Heart left ventricle (tissue), 13 donors: ENCODE measurements at regions not wholly inside any gene's neighbourhood (a gene's known extent, or its start where the extent isn't known, plus 50 kb on each side); places are given as distances from the start of the nearest gene placed in this dataset.

Source experiments
- CTCF ChIP-seq, 12 donors: fragments of 200-600 bp; sonication (generic) in 4 of 12; IDR thresholded peaks; one replicate each; pipeline versions ENCODE4 v1.5.0 to v1.8.0; 2018 to 2022; ENCODE audit warnings: antibody characterized with exemption in 12 of 12, mild to moderate bottlenecking in 5 of 12
- POLR2A ChIP-seq, 2 donors: fragments of 450-650 bp; IDR thresholded peaks; one replicate each; pipeline ENCODE4 v1.6.1; 2017; ENCODE audit warnings: antibody characterized with exemption in 2 of 2, mild to moderate bottlenecking in 2 of 2, moderate library complexity in 2 of 2
- donor health status: ischemic (EF 13 %, LVEDD 7.1; RV severe dilation, severe dysfunction).
- donor health status: DM: no; HTN: yes; CAD: no.
- donor health status: DM: no; HTN: no; CAD: no.
- donor health status: ischemic (EF 25% LVEDD 6.9; RV normal size, moderate dysfunction).
- donor health status: ischemic (EF 25% LVEDD 5.7; RV mildly dilated, moderate dysfunction).
- donor health status: ischemic (EF 35%, LVEDD 5.7; RV mildly dilated, moderate dysfunction).
- donor health status: nonischemic (EF 11% LVEDD 7.7; RV severe dilation, severe dysfunction).
- donor health status: DM: yes; HTN: yes; CAD: no.
- donor health status: PGD.
- donor health status: ischemic (EF 29% LVEDD 5.4; RV normal size, mild dysfunction).
- donor health status: nonischemic (EF 23%, LVEDD 6.1; RV moderate dilation, normal function).

DNA sequence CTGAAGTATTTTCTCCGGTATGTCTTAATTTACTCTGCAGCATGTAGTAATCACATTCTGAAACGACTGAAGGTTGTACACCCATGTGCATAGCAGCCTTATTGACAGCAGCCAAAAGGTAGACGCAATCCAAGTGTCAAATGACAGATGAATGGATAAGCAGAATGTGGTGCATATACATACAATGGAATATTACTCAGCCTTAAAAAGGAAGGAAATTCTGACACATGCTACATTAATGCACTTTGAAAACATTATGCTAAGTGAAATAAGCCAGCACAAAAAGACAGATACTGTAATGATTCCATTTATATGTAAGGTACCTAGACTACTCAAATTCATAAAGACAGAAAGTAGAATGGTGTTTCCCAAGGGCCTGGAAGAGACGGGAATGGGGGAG, 88.0 kb upstream of the EFEMP1 start:
- no peak for TF ChIP-seq CTCF (IDR thresholded peaks at IDR 0.05)
- no peak for TF ChIP-seq POLR2A (IDR thresholded peaks at IDR 0.05)
